Tibial nerve (tissue), 4 donors: ENCODE measurements at regions not wholly inside any gene's neighbourhood (a gene's known extent, or its start where the extent isn't known, plus 50 kb on each side); places are given as distances from the start of the nearest gene placed in this dataset.

ENCODE experiments used
- DNase-seq, 2 donors: peaks; one replicate each; pipeline ENCODE4 v3.0.0-alpha.2; 2019; ENCODE audit warnings: low spot score in 2 of 2
- H3K27ac ChIP-seq, 4 donors: fragments of 200-600 bp; sonication (generic) in 3 of 4; one replicate each; pipeline ENCODE4 v1.5.1; 2017 to 2019; ENCODE audit warnings: mild to moderate bottlenecking in 1 of 4
- H3K27me3 ChIP-seq, 2 donors: fragments of 200-600 bp; sonication (generic) in 1 of 2; one replicate each; pipeline versions ENCODE4 v1.5.1 to v1.6.0; 2017 to 2019
- H3K36me3 ChIP-seq, 3 donors: fragments of 200-600 bp; sonication (generic); one replicate each; pipeline ENCODE4 v1.5.1; 2018 to 2019
- H3K4me1 ChIP-seq, 4 donors: fragments of 200-600 bp; sonication (generic) in 3 of 4; one replicate each; pipeline ENCODE4 v1.5.1; 2017 to 2019
- H3K4me3 ChIP-seq, 4 donors: fragments of 200-600 bp; sonication (generic) in 3 of 4; one replicate each; pipeline ENCODE4 v1.5.1; 2017 to 2019; ENCODE audit warnings: mild to moderate bottlenecking in 1 of 4, moderate library complexity in 1 of 4
- H3K9me3 ChIP-seq, 4 donors: fragments of 200-600 bp; sonication (generic) in 3 of 4; one replicate each; pipeline ENCODE4 v1.5.1; 2017 to 2019
- EP300 ChIP-seq, 2 donors: sonication (generic); formaldehyde crosslinking; IDR thresholded peaks; one replicate each; pipeline ENCODE4 v1.6.1; 2017; ENCODE audit warnings: antibody characterized with exemption in 2 of 2, mild to moderate bottlenecking in 1 of 2
- POLR2A ChIP-seq, 2 donors: fragments of 450-650 bp; IDR thresholded peaks; one replicate each; pipeline ENCODE4 v1.6.1; 2017; ENCODE audit warnings: antibody characterized with exemption in 2 of 2, mild to moderate bottlenecking in 2 of 2, moderate library complexity in 2 of 2
- WGBS, 2 donors: methylation state at CpG; one replicate each; pipeline ENCODE4 v1.1.5; 2018; 5-methylcytosine and 5-hydroxymethylcytosine counted together
- TF ChIP-seq, protein P1 (sequence below), 5 experiments: fragments of 200-600 bp in 3 of 5; fragments of 450-650 bp in 2 of 5; sonication (generic) in 3 of 5; IDR thresholded peaks; one replicate each; pipeline ENCODE4 v1.5.1; 2016 to 2019; ENCODE audit warnings: antibody characterized with exemption in 5 of 5, mild to moderate bottlenecking in 3 of 5, moderate library complexity in 2 of 5

GRCh38 chr9:32306006-32306405 lies 78.4 kb upstream of the ACO1 start:
- H3K27me3 ChIP-seq, result no peaks in the 10 kb centered on the region
- H3K27ac ChIP-seq, result no peak overlapping the region
- H3K9me3 ChIP-seq, result no peaks in the 10 kb centered on the region
- no peak for TF ChIP-seq POLR2A (IDR thresholded peaks at IDR 0.05)
- TF ChIP-seq EP300 (IDR thresholded peaks at IDR 0.05), result no peak
- TF ChIP-seq, protein P1, sequence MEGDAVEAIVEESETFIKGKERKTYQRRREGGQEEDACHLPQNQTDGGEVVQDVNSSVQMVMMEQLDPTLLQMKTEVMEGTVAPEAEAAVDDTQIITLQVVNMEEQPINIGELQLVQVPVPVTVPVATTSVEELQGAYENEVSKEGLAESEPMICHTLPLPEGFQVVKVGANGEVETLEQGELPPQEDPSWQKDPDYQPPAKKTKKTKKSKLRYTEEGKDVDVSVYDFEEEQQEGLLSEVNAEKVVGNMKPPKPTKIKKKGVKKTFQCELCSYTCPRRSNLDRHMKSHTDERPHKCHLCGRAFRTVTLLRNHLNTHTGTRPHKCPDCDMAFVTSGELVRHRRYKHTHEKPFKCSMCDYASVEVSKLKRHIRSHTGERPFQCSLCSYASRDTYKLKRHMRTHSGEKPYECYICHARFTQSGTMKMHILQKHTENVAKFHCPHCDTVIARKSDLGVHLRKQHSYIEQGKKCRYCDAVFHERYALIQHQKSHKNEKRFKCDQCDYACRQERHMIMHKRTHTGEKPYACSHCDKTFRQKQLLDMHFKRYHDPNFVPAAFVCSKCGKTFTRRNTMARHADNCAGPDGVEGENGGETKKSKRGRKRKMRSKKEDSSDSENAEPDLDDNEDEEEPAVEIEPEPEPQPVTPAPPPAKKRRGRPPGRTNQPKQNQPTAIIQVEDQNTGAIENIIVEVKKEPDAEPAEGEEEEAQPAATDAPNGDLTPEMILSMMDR (IDR thresholded peaks at IDR 0.05), result no peak
- no peak overlapping the region for H3K4me3 ChIP-seq
- H3K4me1 ChIP-seq, result no peaks in the 10 kb centered on the region
- DNase-seq, result no peak
- H3K36me3 ChIP-seq, result no peaks in the 10 kb centered on the region

- Histone ChIP-seq H3K9me3 (no peaks in the 10 kb centered on the region), H3K27ac (no peak overlapping the region), H3K27me3 (no peaks in the 10 kb centered on the region), H3K4me1 (no peaks in the 10 kb centered on the region), H3K36me3 (no peaks in the 10 kb centered on the region), H3K4me3 (no peak overlapping the region)
- no peak for DNase-seq
- whole genome bisulfite sequencing, 2 donors, result 74 to 78% methylated on average over 4 of the region's 4 CpGs
- TF ChIP-seq POLR2A (IDR thresholded peaks at IDR 0.05), result no peak
- TF ChIP-seq, protein P1 (IDR thresholded peaks at IDR 0.05), result no peak
- TF ChIP-seq EP300 (IDR thresholded peaks at IDR 0.05), result no peak
These were observed 65.0 kb upstream of the ACO1 start for GRCh38 chr9:32319312-32319929.

DNA sequence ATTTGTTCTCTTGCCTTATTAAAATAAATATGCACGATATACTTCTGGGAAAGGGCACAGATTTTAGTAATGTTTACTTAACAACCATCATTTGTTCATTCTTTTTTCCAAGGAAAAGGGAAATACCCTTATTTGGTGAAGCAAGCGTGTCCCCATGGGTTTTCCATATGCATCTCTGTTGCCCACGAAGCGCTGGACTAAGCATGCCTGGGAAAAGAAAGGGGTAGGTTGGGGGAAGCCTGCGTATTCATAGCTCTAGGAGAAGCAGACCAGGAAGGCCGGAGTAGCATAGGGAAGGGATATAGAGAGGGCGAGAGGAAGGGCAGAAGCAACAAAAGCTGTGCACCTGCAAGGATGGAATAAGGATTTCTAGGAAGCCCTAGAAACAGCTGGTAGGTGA lies 61.8 kb upstream of the ACO1 start:
- no peaks in the 10 kb centered on the region for H3K27me3 ChIP-seq
- no peaks in the 10 kb centered on the region for H3K9me3 ChIP-seq
- no peaks in the 10 kb centered on the region for H3K36me3 ChIP-seq
- 53 to 56% methylated on average over 7 of the region's 7 CpGs for WGBS, 2 donors
- no peaks in the 10 kb centered on the region for H3K4me1 ChIP-seq
- DNase-seq, result no peak
- TF ChIP-seq, protein P1 (IDR thresholded peaks at IDR 0.05), result no peak
- no peak for TF ChIP-seq POLR2A (IDR thresholded peaks at IDR 0.05)
- TF ChIP-seq EP300 (IDR thresholded peaks at IDR 0.05), result no peak
- H3K27ac ChIP-seq, result no peak overlapping the region
- H3K4me3 ChIP-seq, result no peak overlapping the region

GRCh38 chr9:32326146-32326545 lies 58.3 kb upstream of the ACO1 start:
- no peaks in the 10 kb centered on the region for H3K4me1 ChIP-seq

DNA sequence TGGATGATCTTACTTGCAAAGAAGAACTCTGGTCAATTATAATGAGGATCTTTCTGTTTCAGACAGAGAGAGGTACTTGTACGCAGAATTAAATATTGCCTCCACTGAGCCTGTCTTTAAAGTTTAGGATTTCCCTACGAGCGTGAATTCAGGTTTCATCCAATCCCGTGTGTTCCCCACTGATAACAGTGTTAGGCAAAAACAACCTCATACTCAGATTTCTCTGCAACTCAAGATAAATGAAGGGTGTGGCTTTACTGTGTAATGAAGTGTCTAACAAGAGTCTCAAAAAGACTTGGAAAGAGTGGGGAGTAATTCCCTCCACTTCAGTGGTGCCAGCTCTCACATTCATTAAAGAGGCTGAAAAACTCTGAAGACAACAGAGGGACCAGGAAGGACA lies 53.2 kb upstream of the ACO1 start:
- Histone ChIP-seq H3K4me3 (no peak overlapping the region), H3K36me3 (no peaks in the 10 kb centered on the region), H3K27me3 (no peaks in the 10 kb centered on the region), H3K4me1 (no peaks in the 10 kb centered on the region), H3K9me3 (no peaks in the 10 kb centered on the region), H3K27ac (no peak overlapping the region)
- no peak for DNase-seq
- 86 to 87% methylated on average over 4 of the region's 4 CpGs for WGBS, 2 donors
- no peak for TF ChIP-seq EP300 (IDR thresholded peaks at IDR 0.05)
- TF ChIP-seq POLR2A (IDR thresholded peaks at IDR 0.05), result no peak
- TF ChIP-seq, protein P1 (IDR thresholded peaks at IDR 0.05), result no peak

More at GRCh38 chr9:32326146-32326545, 58.3 kb upstream of the ACO1 start:
- TF ChIP-seq, protein P1 (IDR thresholded peaks at IDR 0.05), result no peak
- TF ChIP-seq EP300 (IDR thresholded peaks at IDR 0.05) (no peak), POLR2A (IDR thresholded peaks at IDR 0.05) (no peak)
- no peak for DNase-seq
- Histone ChIP-seq H3K9me3 (no peaks in the 10 kb centered on the region), H3K36me3 (no peaks in the 10 kb centered on the region), H3K27me3 (no peaks in the 10 kb centered on the region), H3K4me3 (no peak overlapping the region), H3K27ac (no peak overlapping the region)
- WGBS, 2 donors, result 92 to 93% methylated on average over 2 of the region's 2 CpGs
